Renal cortex interstitium (tissue), 11 donors: ENCODE measurements at regions not wholly inside any gene's neighbourhood (a gene's known extent, or its start where the extent isn't known, plus 50 kb on each side); places are given as distances from the start of the nearest gene placed in this dataset.
A peak's percentile ranks its signal among the peaks of the same experiment; 100 is the strongest.
"Not testable (repeated sequence)": the region's sequence is repeated elsewhere in the genome, so short reads cannot be mapped to it uniquely, and the experiment has no call there.

Source experiments
- DNase-seq, 11 donors: peaks; one replicate each; pipeline ENCODE4 v3.0.0-alpha.2; 2013; ENCODE audit warnings: low read depth in 9 of 11, low spot score in 4 of 11; ENCODE audit errors: extremely low read depth in 1 of 11

GRCh38 chr7:83306502-83306901 lies 143.8 kb upstream of the PCLO start:
- no peak for DNase-seq

DNA sequence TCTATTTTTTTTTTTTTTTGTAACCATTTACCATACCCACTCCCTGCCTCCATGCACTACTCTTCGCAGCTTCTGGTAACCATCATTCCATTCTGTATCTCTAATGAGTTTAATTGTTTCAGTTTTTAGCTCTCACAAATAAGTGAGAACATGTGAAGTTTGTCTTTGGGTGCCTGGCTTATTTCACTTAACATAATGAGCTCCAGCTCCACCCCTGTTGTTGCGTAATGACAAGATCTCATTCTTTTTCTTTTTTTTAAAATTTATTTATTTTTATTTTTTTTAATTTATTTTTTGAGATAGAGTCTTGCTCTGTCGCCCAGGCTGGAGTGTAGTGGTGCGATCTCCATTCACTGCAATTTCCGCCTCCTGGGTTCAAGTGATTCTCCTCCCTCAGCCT lies 142.3 kb upstream of the PCLO start:
- DNase-seq, result no peak

DNA sequence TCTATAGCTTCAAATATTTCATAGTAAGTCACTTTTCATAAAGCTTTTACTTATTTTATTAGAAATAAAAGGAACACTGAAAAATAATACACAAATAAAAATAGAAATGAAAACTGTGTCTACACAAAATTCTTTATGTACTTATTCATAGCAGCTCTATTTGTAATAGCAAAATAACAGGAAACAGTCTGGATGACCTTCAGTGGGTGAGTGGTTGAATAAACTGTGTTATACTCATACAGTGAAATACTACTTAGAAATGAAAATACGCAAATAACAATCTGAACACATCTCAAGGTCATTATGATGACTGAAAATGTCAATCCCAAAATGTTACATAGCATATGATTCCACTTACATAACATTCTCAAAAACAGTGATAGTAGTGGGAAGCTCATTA lies 138.7 kb upstream of the PCLO start:
- DNase-seq, result no peak

DNA sequence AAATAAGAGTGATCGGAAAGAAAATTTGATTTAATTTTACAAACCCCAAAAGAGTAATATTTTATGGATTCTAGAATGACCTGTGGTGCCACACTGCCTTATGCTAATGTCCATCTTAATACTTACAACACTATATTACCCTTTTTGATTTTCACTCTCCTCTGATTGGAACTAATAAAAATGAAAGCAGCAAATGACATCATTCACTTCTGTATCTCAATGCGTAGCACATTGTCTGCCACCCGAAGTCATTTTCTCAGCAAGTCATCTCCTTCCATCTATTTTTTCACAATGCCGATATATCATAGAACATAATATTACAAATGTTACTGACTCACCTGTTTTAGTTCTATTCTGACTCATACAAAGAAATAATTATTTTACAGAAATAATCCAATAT lies 127.5 kb upstream of the PCLO start:
- DNase-seq, result no peak

DNA sequence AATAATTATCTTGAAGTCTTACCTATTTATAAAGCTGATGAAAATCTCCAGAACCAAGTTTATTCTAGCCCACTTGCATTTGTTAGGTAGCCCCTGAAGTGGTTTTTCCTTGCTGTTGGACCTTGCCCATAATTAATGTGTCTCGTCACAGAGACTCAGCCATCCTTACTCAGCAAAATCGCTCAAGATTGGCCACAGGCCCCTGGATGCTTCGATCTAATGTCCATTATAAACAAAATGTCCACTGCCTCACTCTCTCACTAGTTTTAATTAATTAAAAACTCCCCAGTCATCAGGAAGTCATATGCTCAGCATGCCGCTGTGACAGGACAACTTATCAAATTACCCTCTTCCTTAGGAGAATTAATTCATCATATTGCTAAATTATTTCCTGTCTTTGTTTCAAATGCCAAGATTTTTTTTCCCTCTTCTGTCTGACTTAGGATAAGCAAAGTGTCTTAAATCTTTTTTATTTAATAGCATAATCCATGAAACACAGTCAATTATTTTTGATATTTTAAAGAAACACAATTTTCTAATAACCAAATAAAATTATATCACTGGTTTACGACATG lies 126.8 kb upstream of the PCLO start:
- no peak for DNase-seq

- DNase-seq, result no peak
Measured at GRCh38 chr7:83280671-83281070, 118.0 kb upstream of the PCLO start.

- no peak for DNase-seq
Measured at GRCh38 chr7:83276250-83276649, 113.6 kb upstream of the PCLO start.

DNA sequence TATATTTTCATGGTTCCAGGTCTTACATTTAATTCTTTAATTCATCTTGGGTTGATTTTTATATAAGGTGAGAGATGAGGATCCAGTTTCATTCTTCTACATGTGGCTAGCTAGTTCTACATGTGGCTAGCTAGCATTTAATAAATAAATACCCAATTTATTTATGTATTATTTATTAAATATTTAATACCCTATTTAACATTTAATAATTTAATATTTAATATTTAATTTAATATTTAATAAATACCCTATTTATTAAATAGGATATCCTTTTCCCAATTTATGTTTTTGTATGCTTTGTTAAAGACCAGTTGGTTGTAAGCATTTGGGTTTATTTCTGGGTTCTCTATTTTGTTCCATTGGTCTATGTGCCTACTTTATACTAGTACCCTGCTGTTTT lies 111.0 kb upstream of the PCLO start:
- no peak for DNase-seq

DNA sequence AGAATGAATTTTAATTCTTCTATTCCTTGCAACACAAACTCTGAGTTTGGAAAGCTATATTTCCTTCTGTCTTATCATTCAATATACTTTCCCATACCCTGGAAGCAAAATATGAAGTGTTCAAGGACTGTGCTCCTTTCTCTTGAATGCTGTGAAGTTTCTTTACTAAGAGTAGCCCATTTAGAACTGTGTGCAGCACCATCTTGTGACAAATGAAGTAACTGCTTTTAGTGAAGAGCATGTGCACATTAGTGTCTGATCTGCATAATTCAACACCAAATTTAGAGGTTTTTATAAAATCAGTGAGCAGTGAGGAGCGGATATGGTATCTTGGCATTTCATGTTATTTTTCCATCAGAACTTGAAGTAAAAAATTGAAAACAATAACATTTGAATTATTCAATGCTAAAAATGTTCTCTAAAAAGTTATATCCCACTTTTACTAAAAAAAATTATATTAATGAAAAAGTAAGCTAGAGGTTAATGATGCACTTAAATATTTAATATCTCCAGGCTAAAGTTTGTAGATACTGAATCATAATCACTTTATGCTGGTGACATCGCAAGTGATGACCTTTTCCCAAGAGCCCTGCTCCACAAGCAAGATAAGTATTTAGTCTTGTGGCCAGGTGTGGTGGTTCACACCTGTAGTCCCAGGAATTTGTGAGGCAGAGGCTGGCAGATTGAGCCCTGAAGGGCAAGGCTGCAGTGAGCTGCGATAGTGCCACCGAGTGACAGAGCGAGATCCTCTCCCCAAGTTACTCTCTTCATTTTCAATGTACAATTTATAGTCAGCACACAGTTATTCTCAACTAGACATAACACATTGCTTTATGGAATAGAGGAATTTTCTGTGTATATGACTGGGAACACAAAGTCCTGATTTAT lies 108.8 kb upstream of the PCLO start:
- peak in 10 of 11 donors; percentile 5 to 39 (median 14) for DNase-seq

- DNase-seq, result no peak
Measured at GRCh38 chr7:83270407-83270806, 107.7 kb upstream of the PCLO start.

DNA sequence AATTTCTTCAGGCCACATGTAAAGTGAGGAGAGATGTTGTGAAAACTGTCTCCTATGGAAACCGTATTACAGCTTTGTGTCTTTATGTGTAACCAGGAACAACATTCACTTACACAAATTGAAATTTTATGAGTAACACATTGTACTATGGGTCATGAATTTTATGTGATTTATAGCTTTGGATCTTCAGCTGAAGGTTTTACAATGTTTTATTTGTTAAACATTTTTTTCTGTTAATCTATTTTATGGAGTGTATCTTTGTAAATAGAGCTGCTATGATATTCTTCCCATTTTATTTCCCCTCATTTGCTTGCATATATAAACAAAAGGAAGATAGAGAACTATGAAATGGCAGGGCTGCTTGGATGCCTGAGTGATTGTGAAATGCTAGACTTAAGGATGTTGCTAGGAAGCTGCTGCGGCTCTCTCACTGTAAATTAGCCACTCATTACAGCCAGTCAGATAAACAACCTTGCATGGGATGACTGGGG lies 104.5 kb upstream of the PCLO start:
- DNase-seq, result peak; percentile 19 to 64 (median 38)

- DNase-seq, result not testable (repeated sequence)
Measured at GRCh38 chr7:83263442-83264034, 100.9 kb upstream of the PCLO start.

GRCh38 chr7:83259064-83259463 lies 96.4 kb upstream of the PCLO start:
- no peak for DNase-seq

GRCh38 chr7:83248000-83248399 lies 85.3 kb upstream of the PCLO start:
- DNase-seq, result no peak

- not testable (repeated sequence) for DNase-seq
Measured at GRCh38 chr7:83219231-83219630, 56.5 kb upstream of the PCLO start.

- no peak for DNase-seq
Measured at GRCh38 chr7:83212883-83213282, 50.2 kb upstream of the PCLO start.
